Glutamatergic neuron (in vitro differentiated cells): ENCODE measurements at regions not wholly inside any gene's neighbourhood (a gene's known extent, or its start where the extent isn't known, plus 50 kb on each side); places are given as distances from the start of the nearest gene placed in this dataset.

ENCODE experiments used
- DNase-seq: peaks from one replicate; pipeline ENCODE4 v3.0.0; 2022
- H3K27ac Mint-ChIP-seq: one replicate; pipeline ENCODE4 v1.8.0; 2020; ENCODE audit warnings: mild to moderate bottlenecking, mixed read lengths, inconsistent platforms; ENCODE audit not compliant: unreplicated experiment
- H3K27me3 Mint-ChIP-seq: one replicate; pipeline ENCODE4 v1.8.0; 2020; ENCODE audit warnings: mild to moderate bottlenecking, moderate library complexity, mixed read lengths, inconsistent platforms; ENCODE audit not compliant: unreplicated experiment
- H3K36me3 Mint-ChIP-seq: one replicate; pipeline ENCODE4 v1.8.0; 2020; ENCODE audit warnings: mild to moderate bottlenecking, mixed read lengths, inconsistent platforms; ENCODE audit not compliant: unreplicated experiment
- H3K4me1 Mint-ChIP-seq: one replicate; pipeline ENCODE4 v1.8.0; 2020; ENCODE audit warnings: mild to moderate bottlenecking, low read depth, mixed read lengths, inconsistent platforms; ENCODE audit not compliant: unreplicated experiment
- H3K4me3 Mint-ChIP-seq: one replicate; pipeline ENCODE4 v1.8.0; 2020; ENCODE audit warnings: mild to moderate bottlenecking, mixed read lengths, inconsistent platforms; ENCODE audit not compliant: unreplicated experiment
- H3K9me3 Mint-ChIP-seq: one replicate; pipeline ENCODE4 v1.8.0; 2020; ENCODE audit warnings: mild to moderate bottlenecking, moderate library complexity, mixed read lengths, inconsistent platforms; ENCODE audit not compliant: unreplicated experiment
- TF ChIP-seq, protein P1 (sequence below): fragments of 200-600 bp; sonication (generic); IDR thresholded peaks from one replicate; pipeline ENCODE4 v1.5.0; 2021; ENCODE audit not compliant: partially characterized antibody, unreplicated experiment

DNA sequence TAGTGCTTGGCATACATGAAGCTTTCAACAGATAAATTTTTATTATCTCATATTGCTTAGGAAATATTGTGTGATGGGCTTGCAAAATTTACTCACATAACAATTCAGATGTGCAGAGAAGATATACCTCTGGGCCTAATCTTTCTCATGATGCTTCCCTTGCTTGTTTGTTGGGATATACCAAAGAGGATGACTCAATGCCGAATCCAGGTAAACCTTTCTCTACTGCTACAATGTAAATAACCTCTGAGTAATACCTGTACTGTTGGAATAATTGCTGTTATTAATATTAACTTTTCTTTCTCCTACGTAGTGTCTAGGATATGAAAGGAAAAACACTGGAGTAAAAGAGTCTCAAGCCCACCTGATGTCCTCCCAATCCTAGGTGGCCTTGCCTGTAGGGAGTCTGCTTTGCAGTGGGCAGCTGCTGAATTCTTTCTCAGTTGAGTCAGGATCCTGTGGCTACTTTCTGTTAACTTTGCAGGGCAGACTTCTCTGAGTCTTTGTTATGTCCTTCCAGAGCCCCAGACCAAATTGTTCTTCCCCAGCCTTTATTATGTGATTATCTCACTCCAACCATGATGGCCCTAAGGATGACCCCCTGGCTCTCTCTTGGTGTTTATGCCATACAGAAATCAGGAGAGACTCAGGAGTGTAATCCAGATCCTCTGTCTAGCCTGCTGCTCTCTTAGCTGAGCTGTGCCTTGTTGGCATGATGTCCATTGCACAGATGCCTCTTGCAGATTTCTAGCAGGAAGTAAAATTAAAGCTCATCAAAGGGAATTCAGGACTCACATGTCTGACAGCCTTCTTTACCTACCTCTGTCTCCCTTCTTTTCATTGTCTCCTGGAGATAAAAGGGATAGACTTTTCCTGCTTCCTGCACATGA, 208.1 kb downstream of the SNX18 start:
- no peak for DNase-seq
- Mint-ChIP-seq H3K4me3 (no peak overlapping the region), H3K36me3 (no peaks in the 10 kb centered on the region), H3K27ac (no peak overlapping the region), H3K27me3 (no peaks in the 10 kb centered on the region), H3K4me1 (peaks cover 4% of the 10 kb centered on the region), H3K9me3 (peaks cover 5% of the 10 kb centered on the region)
- TF ChIP-seq, protein P1, sequence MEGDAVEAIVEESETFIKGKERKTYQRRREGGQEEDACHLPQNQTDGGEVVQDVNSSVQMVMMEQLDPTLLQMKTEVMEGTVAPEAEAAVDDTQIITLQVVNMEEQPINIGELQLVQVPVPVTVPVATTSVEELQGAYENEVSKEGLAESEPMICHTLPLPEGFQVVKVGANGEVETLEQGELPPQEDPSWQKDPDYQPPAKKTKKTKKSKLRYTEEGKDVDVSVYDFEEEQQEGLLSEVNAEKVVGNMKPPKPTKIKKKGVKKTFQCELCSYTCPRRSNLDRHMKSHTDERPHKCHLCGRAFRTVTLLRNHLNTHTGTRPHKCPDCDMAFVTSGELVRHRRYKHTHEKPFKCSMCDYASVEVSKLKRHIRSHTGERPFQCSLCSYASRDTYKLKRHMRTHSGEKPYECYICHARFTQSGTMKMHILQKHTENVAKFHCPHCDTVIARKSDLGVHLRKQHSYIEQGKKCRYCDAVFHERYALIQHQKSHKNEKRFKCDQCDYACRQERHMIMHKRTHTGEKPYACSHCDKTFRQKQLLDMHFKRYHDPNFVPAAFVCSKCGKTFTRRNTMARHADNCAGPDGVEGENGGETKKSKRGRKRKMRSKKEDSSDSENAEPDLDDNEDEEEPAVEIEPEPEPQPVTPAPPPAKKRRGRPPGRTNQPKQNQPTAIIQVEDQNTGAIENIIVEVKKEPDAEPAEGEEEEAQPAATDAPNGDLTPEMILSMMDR = no peak

DNA sequence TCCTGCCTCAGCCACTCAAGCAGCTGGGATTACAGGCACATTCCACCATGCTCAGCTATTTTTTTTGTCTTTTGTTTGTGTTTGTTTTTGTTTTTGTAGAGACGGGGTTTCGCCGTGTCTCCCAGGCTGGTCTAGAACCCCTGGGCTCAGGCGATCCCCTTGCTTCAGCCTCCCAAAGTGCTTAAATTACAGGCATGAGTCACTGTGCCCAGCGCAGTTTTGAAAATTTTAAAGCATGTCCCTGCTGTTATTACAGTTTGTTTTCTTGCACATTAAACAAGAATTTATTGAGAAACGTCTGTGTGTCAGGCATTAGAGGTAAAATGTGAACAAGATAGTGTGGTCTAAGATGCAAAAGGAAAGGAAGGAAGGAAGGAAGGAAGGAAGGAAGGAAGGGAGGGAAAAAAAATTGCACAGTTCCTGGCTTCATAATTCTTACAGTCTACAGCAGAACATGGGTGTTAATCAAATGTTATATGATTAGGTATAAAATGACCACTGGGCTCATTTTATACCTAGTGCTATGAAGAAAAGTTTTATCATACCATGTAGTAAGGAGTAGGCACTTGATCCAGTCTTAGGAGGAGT, 205.4 kb downstream of the SNX18 start:
- Mint-ChIP-seq H3K36me3 (no peaks in the 10 kb centered on the region), H3K27ac (no peak overlapping the region), H3K9me3 (peaks cover 2% of the 10 kb centered on the region), H3K4me3 (no peak overlapping the region), H3K4me1 (peaks cover 2% of the 10 kb centered on the region), H3K27me3 (no peaks in the 10 kb centered on the region)
- DNase-seq = no peak
- TF ChIP-seq, protein P1 = no peak

DNA sequence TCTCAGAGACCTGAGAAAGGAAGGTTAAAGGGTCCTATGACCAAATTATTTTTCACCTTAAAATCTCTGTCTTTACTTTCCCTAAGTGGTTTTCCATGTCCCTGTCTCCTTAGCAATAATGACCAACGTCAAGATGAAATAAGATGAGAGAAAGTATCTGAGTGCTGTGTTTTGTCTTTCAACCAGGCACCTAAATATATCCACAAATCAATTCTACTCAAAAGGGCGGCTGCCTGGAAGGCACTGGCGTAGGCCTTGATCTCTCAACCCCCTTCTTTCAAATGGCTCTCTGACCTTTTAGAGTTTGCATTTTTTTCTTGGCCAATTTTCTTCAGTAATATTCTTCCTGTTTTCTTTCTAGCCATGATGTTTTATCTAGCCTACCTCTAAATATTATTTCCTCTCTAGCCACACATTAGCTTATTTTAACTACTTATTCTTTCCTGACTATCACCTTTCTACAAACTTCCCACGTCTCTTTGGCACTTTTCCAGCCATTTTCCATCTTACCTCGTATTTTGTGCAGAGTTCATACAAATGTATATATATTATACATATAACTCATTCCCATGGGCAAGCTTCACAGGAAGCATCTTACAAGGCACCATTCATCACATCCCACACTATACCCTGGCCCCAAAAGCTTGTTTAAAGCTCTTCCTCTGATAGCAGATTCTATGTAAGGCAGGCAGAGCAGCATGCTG, 204.5 kb downstream of the SNX18 start:
- Mint-ChIP-seq H3K4me3 (no peak overlapping the region), H3K36me3 (no peaks in the 10 kb centered on the region), H3K27me3 (no peaks in the 10 kb centered on the region)

DNA sequence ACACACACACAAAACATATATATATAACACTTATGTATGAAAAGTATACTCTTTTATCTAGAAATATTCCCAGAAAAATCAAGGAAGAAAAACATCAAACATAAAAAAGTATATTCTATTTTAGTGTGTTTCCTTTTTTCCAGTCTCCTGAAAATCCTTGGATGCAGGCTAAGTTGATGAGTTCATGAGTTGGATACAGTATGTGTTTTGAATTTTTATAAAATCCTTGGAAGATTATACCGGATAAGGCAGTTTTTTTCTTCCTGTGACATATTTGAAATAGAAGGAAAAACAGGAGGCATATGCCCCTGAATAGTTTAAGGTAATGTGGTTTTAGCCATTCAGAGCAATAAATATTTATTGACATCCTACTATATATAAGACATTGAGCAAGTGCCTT, 203.6 kb downstream of the SNX18 start:
- H3K4me1 Mint-ChIP-seq = no peaks in the 10 kb centered on the region
- no peaks in the 10 kb centered on the region for H3K36me3 Mint-ChIP-seq
- no peak overlapping the region for H3K4me3 Mint-ChIP-seq
- no peak overlapping the region for H3K27ac Mint-ChIP-seq
- H3K27me3 Mint-ChIP-seq = no peaks in the 10 kb centered on the region
- no peak for DNase-seq
- no peaks in the 10 kb centered on the region for H3K9me3 Mint-ChIP-seq
- TF ChIP-seq, protein P1 = no peak

More for the DNA sequence above, 204.5 kb downstream of the SNX18 start:
- TF ChIP-seq, protein P1 = no peak
- no peaks in the 10 kb centered on the region for H3K9me3 Mint-ChIP-seq
- DNase-seq = no peak
- H3K4me1 Mint-ChIP-seq = no peaks in the 10 kb centered on the region
- no peak overlapping the region for H3K27ac Mint-ChIP-seq

DNA sequence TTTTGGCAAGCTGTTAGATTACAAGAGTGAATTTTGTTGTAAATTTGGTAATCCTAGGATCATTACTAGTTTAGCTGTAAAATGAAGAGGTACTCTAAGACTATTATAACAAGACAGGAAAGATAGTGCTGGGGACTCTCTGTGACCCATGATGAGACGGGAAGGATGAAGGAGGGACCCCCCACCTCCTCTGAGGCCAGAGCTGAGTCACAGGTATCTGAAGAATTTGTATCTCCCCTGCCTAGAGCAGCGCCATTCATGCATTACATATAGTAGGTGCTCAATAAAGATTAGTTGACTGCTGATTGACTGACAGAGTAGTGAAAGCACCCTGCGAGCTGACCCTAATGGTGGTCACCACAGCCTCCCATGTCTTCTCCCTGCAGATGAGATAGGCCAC, 202.8 kb downstream of the SNX18 start:
- H3K27me3 Mint-ChIP-seq = no peaks in the 10 kb centered on the region
- H3K27ac Mint-ChIP-seq = no peak overlapping the region
- no peaks in the 10 kb centered on the region for H3K4me1 Mint-ChIP-seq
- H3K36me3 Mint-ChIP-seq = no peaks in the 10 kb centered on the region
- H3K4me3 Mint-ChIP-seq = no peak overlapping the region
- no peaks in the 10 kb centered on the region for H3K9me3 Mint-ChIP-seq
- TF ChIP-seq, protein P1 = no peak
- no peak for DNase-seq
